Tibial nerve (tissue), 3 donors: ENCODE measurements at regions not wholly inside any gene's neighbourhood (a gene's known extent, or its start where the extent isn't known, plus 50 kb on each side); places are given as distances from the start of the nearest gene placed in this dataset.

ENCODE experiments used
- CTCF ChIP-seq, 5 experiments: fragments of 200-600 bp in 3 of 5; fragments of 450-650 bp in 2 of 5; sonication (generic) in 3 of 5; IDR thresholded peaks; one replicate each; pipeline ENCODE4 v1.5.1; 2016 to 2019; ENCODE audit warnings: antibody characterized with exemption in 5 of 5, mild to moderate bottlenecking in 3 of 5, moderate library complexity in 2 of 5
- POLR2A ChIP-seq, 2 donors: fragments of 450-650 bp; IDR thresholded peaks; one replicate each; pipeline ENCODE4 v1.6.1; 2017; ENCODE audit warnings: antibody characterized with exemption in 2 of 2, mild to moderate bottlenecking in 2 of 2, moderate library complexity in 2 of 2

GRCh38 chrX:45859407-45859806 is 658.7 kb upstream of the DIPK2B start:
- TF ChIP-seq CTCF (IDR thresholded peaks at IDR 0.05) (no peak), POLR2A (IDR thresholded peaks at IDR 0.05) (no peak)
